GM19397 (cell line): ENCODE measurements at regions not wholly inside any gene's neighbourhood (a gene's known extent, or its start where the extent isn't known, plus 50 kb on each side); places are given as distances from the start of the nearest gene placed in this dataset.

Experiments used
- ATAC-seq: cut with Tn5 transposase; IDR thresholded peaks from one replicate; pipeline ENCODE4 v1.9.1; 2021; ENCODE audit warnings: mild to moderate bottlenecking, moderate library complexity; ENCODE audit not compliant: unreplicated experiment

- ATAC-seq = peak; percentile 98
Measured at GRCh38 chr3:70120357-70120966, 120.9 kb downstream of the SAMMSON start.

- ATAC-seq = no peak
Measured at GRCh38 chr3:70127192-70127591, 127.7 kb downstream of the SAMMSON start.

- no peak for ATAC-seq
Measured at GRCh38 chr3:70137366-70137765, 137.8 kb downstream of the SAMMSON start.

GRCh38 chr3:70138606-70139005 is 139.1 kb downstream of the SAMMSON start:
- ATAC-seq = no peak
